NCI-H526 (cell line): ENCODE measurements at regions not wholly inside any gene's neighbourhood (a gene's known extent, or its start where the extent isn't known, plus 50 kb on each side); places are given as distances from the start of the nearest gene placed in this dataset.

Source experiments
- DNase-seq, 2 experiments: peaks; one replicate each; lab custom pipeline; 2025; lab: John Stamatoyannopoulos, UW

DNA sequence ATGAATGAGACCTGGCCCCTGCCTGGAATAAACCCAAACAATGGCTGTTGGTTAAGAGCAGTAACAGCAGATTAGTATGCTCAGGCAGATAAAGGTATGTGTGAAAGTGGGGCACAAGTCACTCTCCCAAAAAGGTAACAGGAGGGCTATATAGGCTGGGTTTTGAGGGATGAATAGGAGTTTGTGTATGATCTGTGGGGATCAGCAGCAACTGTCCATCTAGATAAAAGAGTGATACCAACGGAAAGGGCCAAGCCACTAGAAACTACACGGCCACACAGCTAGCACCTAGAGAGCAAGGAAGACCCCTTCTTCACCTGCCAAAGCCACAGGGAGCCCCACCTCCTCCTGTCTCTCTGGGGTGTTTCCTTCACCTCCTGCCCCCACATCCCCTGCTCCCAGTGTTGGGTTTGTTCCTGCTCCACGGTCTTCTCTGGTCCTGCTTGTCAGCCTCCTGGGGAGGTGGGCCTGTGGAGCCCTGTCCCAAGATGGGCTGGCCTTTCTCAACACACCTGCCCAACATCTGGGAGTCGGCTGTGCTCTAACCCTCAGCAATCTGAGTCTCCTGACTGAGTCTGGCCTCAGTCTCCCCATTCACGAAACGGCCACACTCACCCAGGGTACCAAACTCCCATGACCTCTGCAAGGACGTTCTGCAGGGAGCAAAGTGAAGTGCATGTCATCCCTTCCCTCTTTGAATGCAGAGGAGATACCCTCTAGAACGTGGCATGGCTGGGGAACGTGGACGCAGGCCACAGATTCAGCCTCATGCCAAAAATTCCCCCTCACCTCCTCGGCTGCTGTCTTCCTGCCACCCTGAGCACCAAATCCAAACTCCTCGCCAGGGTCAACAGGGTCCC, 108.2 kb downstream of the NCOR2 start:
- DNase-seq = no peak

DNA sequence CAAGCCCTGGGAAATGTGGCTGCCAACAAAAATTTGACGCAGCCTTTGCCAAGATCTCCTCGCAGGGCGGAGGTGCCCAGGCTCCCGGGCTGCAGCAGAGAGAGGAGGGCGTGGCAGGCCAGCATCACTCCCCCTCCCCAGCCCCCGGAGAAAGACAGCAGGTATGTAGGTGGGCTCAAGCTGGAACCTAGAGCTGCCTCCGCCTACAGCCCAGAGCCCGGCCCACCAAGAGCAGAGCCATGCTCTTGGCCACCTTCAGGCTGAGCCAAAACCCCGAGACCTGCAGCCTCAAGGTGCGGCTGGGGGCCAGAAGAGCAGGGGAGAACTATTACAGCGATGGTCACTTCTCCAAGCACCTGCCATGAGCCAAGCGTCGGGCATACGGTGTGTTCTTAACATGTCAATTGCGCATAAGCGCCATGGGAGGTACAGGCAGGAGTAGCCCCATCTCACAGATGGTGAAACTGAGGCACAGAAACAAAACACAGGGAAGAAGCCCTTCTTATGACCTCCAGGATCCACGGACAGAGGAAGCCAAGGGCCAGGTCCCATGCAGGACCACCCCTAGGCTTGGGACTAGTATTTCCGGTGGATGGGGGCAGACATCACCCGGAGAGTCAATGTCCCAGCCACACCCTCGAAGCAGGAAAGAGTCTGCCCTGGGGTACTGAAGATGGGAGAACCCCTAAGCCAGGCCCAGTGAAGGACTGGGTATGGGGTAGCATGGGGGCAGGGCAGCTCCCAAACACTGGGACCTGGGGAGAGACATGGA, 109.0 kb downstream of the NCOR2 start:
- no peak for DNase-seq

DNA sequence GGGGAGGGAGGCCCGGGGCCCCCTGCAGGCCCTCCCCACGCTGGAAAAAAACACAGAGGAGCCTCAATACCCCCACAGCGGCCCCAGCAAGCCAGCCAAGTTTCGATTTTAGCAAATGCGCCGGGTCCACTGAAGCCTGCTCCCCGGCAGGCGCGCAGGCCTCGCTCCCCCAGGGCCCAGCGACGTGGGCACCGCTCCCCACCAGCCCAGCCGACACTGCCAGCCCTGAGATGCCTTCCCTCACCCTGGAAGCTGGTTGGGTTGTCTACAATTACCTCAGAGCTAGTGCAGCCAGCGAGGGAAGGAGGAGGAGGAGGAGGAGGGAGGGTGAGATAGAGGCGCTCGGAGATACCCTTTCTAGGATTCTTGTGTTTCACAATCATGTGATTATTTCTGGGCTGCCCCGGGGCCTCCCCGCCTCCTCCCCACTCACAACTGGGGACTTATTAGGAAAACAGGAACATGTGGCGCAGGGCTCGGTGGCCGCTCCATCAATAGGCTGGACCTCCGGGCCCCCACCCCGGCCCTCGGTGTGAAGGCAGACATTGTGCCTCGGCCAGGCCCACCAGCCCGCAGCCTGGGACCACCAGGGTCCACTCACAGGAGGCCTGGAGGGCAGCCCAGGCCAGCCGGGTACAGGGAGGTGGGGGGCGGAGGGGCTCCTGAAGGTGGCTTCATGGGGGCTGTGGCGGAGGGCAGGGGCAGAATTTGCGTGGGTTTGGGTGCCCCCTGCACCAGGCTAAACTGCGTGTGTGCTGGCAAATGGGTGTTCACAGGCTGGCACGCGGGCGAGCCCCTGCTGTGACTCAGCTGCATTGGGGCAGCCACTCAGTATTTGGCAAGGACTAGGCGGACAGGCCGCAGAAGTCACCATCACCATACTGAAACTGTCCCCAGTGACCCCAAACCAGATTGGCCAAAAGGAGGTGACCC, 109.9 kb downstream of the NCOR2 start:
- DNase-seq = no peak

DNA sequence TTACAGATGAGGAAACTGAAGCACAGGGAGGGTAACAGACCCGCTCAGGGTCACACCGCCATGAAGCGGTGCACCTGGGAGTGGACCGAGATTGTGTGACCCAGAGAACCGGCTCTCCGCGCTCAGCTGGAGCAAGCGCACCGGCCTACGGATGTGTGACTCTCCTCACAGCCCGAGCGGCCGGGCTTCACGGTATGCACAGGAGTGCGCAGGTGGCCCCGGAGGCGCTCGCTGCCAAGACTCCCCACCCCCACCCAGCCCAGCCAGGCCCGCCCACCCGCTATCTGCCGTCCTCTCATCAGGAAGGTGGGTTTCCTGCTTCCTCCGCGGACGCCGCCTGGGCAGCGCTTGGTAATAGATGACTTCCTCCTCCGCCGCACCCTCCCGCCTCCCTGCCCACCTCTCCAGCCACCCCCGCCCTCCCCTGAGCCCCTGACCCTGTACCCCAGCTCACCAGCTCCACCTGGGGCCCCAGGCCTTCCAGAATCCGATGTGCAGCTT, 110.7 kb downstream of the NCOR2 start:
- DNase-seq = no peak

DNA sequence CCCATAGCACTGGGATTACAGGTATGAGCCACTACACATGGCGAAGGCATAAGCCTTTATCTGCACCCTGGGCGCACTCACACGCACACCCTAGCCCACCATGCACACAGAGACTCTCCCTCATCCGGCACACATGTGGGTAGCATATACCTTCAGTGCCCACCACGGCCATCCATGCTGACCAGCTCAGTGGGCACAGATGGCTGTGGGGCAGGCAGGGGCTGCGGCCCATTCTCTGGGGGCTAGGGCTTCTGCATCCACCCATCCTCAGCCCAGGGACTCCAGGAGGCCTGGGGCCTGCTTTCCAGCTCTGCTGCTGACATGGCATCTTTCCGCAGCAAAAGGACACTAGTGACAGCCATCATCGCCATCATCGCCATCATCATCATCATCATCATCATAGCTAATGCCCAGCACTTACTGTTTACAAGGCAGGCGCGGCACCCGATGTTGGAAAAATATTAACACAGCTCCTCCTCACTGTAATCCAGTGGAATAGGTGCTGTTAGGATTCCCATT, 111.2 kb downstream of the NCOR2 start:
- no peak for DNase-seq

DNA sequence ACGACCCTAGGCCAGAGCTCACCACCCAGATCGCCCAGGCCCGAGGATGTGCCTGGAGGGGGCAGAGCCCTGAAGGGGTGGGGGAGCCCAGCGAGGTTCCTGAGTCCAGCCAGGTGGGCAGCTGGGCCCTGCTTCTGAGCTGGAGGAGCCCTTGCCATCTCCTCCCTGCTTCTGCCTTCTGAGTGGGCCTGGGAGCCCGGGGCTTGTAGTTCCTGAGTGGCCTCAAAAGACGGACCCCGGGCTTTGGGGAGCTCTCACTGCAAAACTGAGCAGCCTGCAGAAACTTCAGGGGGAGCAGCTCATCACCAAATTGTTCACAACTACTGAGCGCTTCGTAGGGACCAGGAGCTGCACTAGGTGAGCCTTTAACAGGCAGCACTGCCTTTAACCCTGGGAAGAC, 112.1 kb downstream of the NCOR2 start:
- no peak for DNase-seq

DNA sequence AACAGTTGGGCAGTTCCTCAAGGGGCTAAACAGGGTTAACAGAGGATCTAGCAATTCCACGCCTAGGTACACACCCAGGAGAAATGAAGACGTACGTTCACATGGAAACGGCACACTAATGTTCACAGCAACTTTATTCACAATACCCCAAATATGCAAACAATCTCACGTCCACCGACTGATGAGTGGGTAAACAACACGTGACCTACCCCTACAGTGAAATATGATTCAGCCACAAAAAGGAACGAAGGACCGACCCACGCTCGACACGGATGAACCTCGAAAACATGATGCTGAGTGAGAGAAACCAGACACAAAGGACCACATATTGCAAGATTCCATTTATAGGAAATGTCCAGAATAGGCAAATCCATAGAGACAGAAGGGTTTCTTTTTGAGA, 112.7 kb downstream of the NCOR2 start:
- no peak for DNase-seq

DNA sequence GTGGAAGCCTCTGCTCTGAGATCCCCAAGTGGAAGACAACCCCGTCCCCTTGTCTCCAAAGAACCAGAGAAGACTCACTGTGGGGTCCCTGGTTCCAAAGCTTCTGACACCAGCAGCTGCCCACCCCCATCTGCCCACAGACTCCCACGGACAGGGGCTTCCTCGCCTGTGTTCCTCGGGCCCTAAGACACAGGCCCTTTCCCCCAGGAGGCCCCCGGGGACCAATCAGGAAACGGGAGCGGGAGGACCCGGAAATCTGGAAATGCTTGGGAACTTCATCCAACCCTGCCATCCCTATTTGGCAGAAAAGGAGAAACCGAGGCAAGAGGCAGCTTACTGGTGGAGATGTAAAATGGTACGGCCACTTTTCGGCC, 113.1 kb downstream of the NCOR2 start:
- DNase-seq = no peak

DNA sequence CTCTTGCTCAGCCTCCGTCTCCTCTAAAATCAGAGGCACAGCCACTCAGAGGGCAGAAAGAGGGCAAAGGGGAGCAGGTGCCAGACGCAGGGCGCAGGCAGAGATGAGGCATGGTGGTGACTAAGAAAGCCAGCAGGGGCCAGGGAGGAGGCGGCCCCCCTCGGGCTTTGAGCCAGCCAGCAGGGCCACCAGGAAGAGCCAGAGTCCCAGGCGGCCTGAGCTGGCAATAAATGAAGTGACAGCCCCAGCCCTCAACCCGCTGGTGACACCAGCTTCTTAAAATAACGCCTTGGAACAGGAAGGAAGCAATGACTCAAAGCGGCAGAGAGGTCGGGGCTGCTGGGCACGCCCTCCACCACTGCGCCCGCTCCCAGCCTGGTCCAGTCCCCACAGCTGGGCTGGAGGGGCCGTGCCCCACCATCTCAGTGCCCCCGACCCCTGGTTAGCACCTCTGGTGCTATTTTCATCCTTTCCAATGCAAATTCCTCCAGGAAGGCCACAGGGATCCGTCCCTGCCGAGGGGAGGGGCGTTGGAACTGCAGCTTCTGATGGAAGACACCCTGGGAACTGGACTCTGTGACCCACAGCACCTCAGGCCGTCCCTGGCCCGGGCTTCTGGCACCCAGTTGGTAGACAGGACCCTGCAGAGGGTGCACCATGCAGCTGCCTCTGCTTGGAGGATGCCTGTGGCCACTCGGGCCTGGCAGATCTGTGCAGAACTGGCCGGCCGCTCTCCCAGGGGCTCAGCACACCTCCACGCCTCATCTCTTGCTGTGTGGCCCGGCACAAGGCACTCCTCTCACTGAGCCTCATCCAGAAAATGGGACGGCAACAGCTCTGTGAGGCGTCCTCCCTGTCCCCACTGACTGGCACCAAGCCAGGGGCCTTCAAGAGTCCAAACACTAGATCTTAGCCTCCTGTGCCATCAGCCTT, 113.7 kb downstream of the NCOR2 start:
- no peak for DNase-seq

DNA sequence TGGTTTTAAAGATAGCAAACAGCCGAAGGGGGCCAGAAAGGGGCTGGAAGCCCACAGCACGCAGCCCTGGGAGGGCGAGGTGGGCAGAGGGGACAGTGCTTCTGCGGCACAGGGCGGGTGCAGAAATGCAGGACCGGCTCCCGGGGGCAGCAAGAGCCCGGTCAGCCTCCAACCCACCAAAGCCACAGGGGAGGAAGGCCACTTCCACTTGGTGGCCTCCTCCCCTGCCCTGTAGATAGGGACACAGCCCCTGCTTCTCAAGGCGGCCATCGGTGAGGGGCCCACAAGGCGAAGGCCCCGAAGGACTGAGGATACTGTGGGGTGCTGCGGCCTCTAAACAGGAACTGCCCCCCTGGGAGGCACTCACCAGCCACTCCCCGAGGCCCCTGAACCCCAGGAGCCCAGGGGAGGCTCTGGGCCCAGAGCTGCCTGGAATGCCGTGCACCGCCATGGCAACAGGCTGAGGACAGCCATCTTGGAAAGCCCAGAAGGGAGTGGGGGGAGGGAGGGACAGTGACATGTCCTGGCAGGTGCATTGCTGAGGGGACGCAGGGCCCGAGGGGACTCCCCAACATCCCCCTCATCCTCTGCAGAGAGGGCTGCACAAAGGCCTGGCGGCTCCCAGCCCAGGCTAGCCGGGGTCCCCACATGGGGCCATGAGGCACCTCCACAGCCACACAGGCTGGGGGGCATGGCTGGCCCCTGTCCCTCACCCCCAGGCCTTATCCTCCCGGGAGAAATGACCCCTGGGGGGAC, 114.7 kb downstream of the NCOR2 start:
- DNase-seq = no peak

DNA sequence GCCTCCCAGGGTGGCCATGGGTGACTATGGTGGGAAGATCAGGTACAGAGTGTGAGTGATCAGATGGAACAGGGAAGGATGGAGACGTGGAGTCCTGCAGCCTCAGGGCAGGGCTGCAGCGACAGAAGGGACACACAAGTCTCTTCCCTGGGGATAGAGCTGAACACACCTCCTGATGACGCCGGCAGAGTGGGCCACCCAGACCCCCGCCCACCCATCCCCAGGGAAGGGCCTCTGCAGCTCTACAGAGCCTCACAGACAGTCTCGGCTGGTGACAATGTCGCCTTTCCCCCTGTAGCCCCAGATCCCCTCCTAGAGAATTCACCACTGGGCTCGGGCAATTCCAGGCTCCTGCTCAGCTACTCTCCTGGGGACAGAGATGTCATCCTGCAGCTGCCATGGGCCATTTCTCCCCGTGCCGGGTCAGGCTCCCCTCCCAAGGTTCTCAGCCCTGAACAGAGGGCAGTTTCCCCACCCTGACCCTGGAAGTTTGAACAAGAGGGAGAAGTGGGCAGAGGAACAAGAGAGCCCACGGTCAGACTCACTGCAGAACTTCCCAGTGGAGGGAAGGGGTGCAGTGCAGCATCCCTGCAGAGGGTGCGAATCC, 115.7 kb downstream of the NCOR2 start:
- DNase-seq = no peak

DNA sequence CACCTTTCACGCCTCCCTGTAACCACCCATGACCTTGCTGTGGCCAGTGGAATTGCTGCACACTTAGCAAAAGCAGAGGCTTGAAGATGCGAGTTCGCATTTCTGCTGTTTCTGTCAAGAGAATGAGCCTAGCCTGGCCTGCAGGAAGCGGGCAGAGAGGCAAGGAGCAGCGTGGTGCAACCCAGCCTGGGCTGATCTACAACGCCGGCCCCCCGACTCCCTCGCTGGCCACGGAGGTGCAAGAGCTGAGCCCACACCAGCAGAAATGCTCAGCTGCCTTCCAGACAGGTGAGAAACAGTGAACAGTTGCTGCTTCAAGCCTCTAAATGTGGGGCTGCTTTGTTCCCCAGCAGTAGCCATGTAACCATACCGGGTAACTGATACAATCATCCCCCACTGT, 116.4 kb downstream of the NCOR2 start:
- no peak for DNase-seq

DNA sequence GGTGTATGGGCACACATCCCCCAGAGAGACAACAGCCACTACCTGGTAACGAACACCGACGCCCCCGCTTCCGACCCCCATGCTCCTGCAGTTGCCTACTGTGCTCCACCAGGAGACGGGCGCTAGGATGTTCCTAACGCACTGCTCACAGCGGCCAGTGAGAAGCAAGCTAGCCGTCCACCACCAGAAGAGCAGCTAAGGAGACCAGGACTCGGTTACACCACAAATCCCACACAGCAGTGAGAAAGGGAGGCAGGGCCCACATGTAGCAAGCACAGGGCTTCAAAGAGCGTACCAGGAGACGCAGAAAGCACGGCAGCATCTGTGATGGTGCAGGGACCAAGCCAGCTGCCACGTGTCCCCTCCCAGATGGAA, 117.0 kb downstream of the NCOR2 start:
- no peak for DNase-seq

DNA sequence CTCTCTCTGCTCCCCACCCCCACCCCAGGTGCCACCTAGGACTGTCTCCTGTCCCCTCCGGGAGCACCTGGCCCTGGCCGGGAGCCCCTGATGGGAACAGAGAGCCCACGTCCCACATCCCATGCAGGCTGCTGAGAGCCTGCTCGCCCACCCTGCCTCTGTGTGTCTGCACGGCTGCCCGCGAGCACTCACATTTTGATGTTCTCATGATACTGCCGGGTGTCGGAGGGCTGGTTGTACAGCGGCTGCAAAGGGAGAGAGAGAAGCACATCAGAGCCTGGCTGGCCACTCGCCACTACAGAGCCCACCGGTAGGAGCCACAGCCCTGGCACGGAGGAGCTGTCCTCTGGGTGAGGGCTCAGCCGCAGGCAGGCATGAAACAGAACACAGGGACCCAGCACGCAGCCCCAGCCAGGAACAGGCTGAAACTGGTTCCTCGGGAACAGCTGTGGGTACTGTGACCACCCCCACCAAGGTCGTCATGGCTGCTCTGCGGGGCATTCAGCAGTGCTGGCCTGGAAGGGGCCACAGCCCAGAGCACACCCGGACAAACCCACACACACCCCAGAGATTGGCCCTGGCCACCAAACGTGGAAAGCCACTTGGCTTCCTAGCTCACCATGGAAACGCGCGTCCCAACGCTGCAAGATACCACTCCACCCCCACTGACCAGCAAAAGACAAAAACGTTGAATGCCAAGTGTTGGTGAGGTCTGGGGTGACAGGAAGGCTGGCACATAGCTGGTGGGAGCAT, 117.6 kb downstream of the NCOR2 start:
- DNase-seq = no peak

DNA sequence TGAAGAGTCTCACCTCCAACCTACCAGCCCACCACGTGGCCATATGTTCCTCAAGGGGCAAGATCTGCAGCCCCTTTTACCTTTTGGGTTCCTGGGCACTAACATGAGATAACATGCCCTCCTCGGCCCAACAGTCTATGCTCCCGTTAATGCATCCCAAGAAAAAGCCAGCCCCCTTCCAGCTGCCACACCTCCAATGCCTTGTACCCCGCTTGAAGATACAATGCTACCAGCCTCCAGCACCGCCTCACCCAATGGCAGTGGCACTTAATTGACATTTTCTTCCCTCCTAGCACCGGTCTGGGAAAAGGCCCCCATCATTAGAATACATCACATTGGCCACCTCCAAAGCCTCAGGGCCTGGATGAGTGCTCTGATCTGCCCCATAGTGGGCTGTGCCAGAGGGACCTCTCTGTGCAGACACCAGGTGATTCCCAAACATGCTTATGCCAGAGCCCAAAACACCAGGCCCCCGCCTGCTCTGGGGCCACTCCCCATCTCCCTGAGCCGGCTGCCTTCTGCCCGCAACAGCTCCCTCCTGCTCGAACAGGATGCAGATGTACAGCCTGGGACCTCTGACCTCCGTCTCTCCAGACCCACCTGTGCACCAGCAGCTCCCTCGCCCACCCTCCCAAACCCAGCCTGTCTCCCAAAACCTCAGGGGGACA, 118.3 kb downstream of the NCOR2 start:
- DNase-seq = no peak

DNA sequence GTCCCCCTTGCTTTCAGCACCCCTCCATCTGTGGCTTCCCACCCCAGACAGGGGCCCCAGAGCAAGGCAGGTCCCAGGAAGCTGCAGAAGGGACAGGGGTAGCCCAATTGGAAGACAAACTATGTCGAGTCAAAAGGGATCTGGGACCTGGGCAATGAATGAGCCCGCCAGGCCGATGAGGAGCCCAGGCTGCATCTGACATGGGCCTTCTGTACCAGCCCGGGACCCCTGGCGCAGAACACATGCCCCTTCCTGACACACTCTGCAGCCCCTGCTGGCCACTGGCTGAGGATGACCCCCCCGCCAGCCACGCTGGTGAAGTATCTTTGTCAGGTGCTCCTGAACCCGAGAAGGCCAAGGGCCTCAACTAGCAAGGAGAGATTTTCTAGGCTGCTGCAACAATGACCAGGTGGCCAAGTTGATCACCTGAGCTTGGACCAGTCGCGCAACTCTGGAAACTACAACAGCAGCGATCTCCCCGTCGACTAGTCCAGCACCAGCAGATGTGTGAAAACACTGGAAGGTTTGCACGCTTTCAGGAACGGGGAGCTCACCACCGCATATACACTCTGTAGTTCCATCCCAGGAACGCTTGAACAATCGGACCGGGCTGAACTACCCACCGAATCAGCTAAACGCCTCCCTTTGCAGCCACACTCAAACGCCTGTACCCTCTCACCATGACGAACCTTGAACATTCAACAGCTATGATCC, 119.0 kb downstream of the NCOR2 start:
- no peak for DNase-seq

DNA sequence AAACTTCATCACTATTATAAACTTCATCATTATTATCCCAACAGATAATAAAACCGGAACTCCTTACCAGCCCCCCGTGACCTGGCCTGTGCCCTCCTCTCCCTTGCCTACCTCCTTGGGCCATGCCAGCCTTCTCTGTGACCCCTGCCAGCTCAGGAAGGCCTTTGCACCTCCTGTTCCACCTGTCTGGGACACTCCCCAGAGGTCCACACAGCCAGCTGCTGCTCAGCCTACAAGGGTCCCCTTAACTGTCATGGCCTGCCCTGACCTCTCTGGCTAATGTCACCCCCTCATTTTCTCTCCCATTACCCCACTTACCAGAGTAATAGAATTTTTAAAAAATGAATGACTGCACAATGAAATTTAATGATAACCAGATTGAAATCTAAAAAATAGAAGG, 121.0 kb downstream of the NCOR2 start:
- DNase-seq = no peak

DNA sequence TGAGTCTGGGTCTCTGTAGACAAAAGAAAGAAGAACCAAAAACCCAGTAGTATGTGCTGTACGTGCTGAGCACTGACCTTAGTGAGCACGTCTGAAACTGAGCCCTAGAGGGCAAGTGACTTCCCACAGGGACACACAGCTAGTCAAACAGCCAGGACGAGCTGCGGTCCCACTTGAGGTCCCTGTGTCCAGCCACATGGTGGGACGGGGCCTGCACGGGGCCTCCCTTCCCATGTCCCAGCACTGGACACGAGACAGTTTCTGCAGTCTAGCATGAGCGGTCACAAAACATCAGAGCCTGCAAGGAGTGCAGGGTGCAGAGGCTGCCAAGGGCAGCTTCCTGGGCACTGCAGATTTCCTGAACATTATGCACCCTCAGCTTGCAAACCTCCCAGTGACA, 121.6 kb downstream of the NCOR2 start:
- no peak for DNase-seq
